K562 (cell line): ENCODE measurements at regions not wholly inside any gene's neighbourhood (a gene's known extent, or its start where the extent isn't known, plus 50 kb on each side); places are given as distances from the start of the nearest gene placed in this dataset.

Experiments
- ATAC-seq: fragments of 200-7000 bp; cut with Tn5 transposase; 3 replicates; pipeline ENCODE4 v1.9.1; 2020; ENCODE audit warnings: moderate library complexity
- BruUV-seq: library from RNA; stranded (reverse); fragments of 400-500 nt; replicated peaks from 2 replicates; lab custom pipeline; 2021; lab: Mats Ljungman, UMichigan
- CTCF ChIA-PET: fragments of 300-600 bp; formaldehyde crosslinking; extraction: SDS; loops from one replicate; lab custom pipeline; 2021; ENCODE audit warnings: low intra/inter-chr PET ratio; lab: Yijun Ruan, JAX
- POLR2A ChIA-PET: fragments of 300-600, 350-650 bp; sonication (Branson Sonifier 250); formaldehyde crosslinking; extraction: SDS; loops from one replicate; lab custom pipeline; 2021; ENCODE audit warnings: antibody characterized with exemption, inconsistent platforms; lab: Yijun Ruan, JAX
- DNase-seq, 4 experiments: peaks; one replicate each; pipeline versions ENCODE4 v3.0.0 to v3.0.0-alpha.2; 2011 to 2018; ENCODE audit warnings: low spot score in 3 of 4, mixed read lengths in 3 of 4; ENCODE audit errors: extremely low read depth in 1 of 4
- FAIRE-seq: peaks from 2 replicates; lab custom pipeline; 2011; peaks lifted over from hg19 to GRCh38; lab: Jason Lieb, UNC
- H2AFZ ChIP-seq: 2 replicates; pipeline ENCODE4 v1.6.0; 2011; ENCODE audit warnings: low read depth, low read length, control low read depth, inconsistent platforms
- H3K27ac ChIP-seq: fragments of 200-600 bp; 3 replicates; pipeline ENCODE4 v1.8.0; 2011; ENCODE audit warnings: low read depth, mild to moderate bottlenecking, control low read depth, inconsistent platforms, low read length, moderate library complexity, mixed read lengths; ENCODE audit errors: extremely low read depth
- H3K27me3 ChIP-seq, 2 experiments: fragments of 300-600 bp in 1 of 2; 2 replicates in 1 of 2; 3 replicates in 1 of 2; pipeline versions ENCODE4 v1.6.0 to v1.8.0; 2011; ENCODE audit warnings: inconsistent platforms in 2 of 2, low read length in 2 of 2, mild to moderate bottlenecking in 1 of 2, mixed read lengths in 1 of 2, moderate library complexity in 1 of 2; ENCODE audit not compliant: control insufficient read depth in 2 of 2, insufficient read depth in 2 of 2
- H3K36me3 ChIP-seq: fragments of 300-600 bp; 3 replicates; pipeline ENCODE4 v1.8.0; 2011; ENCODE audit warnings: mild to moderate bottlenecking, low read length, inconsistent platforms; ENCODE audit not compliant: control insufficient read depth, insufficient read depth
- H3K4me1 ChIP-seq, 2 experiments: fragments of 200-600 bp in 1 of 2; replicated peaks in 1 of 2; 2 replicates in 1 of 2; 3 replicates in 1 of 2; pipeline versions ENCODE4 v1.5.1 to v1.8.0; 2011; ENCODE audit warnings: inconsistent platforms in 2 of 2, low read length in 2 of 2, mild to moderate bottlenecking in 1 of 2, mixed read lengths in 1 of 2, moderate library complexity in 1 of 2; ENCODE audit not compliant: control insufficient read depth in 2 of 2, insufficient read depth in 2 of 2
- H3K4me2 ChIP-seq: 2 replicates; pipeline ENCODE4 v1.6.1; 2011; ENCODE audit warnings: low read length, control low read depth, inconsistent platforms, mixed read lengths; ENCODE audit not compliant: insufficient read depth
- H3K4me3 ChIP-seq: fragments of 200-600 bp; sonication (generic), shearing (Covaris generic); 2 replicates; pipeline ENCODE4 v1.5.1; 2016; ENCODE audit warnings: control low read depth, inconsistent platforms
- H3K79me2 ChIP-seq: fragments of 200-600 bp; 3 replicates; pipeline ENCODE4 v1.8.0; 2011; ENCODE audit warnings: low read length, inconsistent platforms; ENCODE audit not compliant: control insufficient read depth, insufficient read depth
- H3K9ac ChIP-seq, 2 experiments: 2 replicates each; pipeline versions ENCODE4 v1.6.0 to v1.6.1; 2011; ENCODE audit warnings: low read depth in 2 of 2, low read length in 2 of 2, control low read depth in 1 of 2, inconsistent platforms in 1 of 2, mild to moderate bottlenecking in 1 of 2, mixed read lengths in 1 of 2; ENCODE audit not compliant: insufficient read depth in 1 of 2
- H3K9me1 ChIP-seq: one replicate; pipeline ENCODE4 v1.6.0; 2011; ENCODE audit warnings: inconsistent platforms, mild to moderate bottlenecking, low read length, moderate library complexity; ENCODE audit not compliant: control insufficient read depth, insufficient read depth
- H3K9me3 ChIP-seq: replicated peaks from 2 replicates; pipeline ENCODE4 v1.5.1; 2011; ENCODE audit warnings: low read depth, low read length, inconsistent platforms; ENCODE audit not compliant: control insufficient read depth, insufficient read depth
- H4K20me1 ChIP-seq: replicated peaks from 2 replicates; pipeline ENCODE4 v1.6.1; 2011; ENCODE audit warnings: low read length, inconsistent platforms, mixed read lengths; ENCODE audit not compliant: control insufficient read depth, insufficient read depth
- BMI1 ChIP-seq: fragments of 150-350 bp; IDR thresholded peaks from 2 replicates; pipeline ENCODE4 v1.6.1; 2014; ENCODE audit warnings: low read length
- CEBPG ChIP-seq, 3 experiments: fragments of 200-800 bp in 1 of 3; sonication (Bioruptor generic) in 1 of 3; sonication (generic) in 1 of 3; formaldehyde crosslinking in 1 of 3; IDR thresholded peaks in 2 of 3; conservative IDR thresholded peaks in 1 of 3; 2 replicates each; pipeline versions ENCODE4 v1.6.1 to v1.8.0; 2016 to 2022; ENCODE audit warnings: missing compliant biosample characterization in 2 of 3, missing genetic modification characterization in 2 of 3, mild to moderate bottlenecking in 1 of 3, missing genetic modification reagents in 1 of 3
- CREBBP ChIP-seq: IDR thresholded peaks from one replicate; pipeline ENCODE4 v1.6.1; 2012; ENCODE audit warnings: low read depth, mild to moderate bottlenecking, control low read depth, inconsistent platforms, low read length
- EWSR1 ChIP-seq: fragments of 450-650 bp; IDR thresholded peaks from 2 replicates; pipeline ENCODE4 v1.6.1; 2018; ENCODE audit warnings: borderline replicate concordance, mild to moderate bottlenecking, low read depth, moderate library complexity; ENCODE audit not compliant: partially characterized antibody
- KLF13 ChIP-seq: fragments of 450-650 bp; IDR thresholded peaks from 2 replicates; pipeline ENCODE4 v1.6.1; 2016; ENCODE audit warnings: missing genetic modification characterization, low read depth, mild to moderate bottlenecking, missing compliant biosample characterization, moderate library complexity, borderline replicate concordance
- MAFF ChIP-seq: IDR thresholded peaks from 2 replicates; pipeline ENCODE4 v1.6.1; 2012; ENCODE audit warnings: low read length, improper control_type of control experiment
- POLR2A ChIP-seq: fragments of 450-650 bp; conservative IDR thresholded peaks from 2 replicates; pipeline ENCODE4 v1.6.1; 2016
- POLR2AphosphoS5 ChIP-seq: IDR thresholded peaks from 2 replicates; pipeline ENCODE4 v1.6.1; 2011; ENCODE audit warnings: mild to moderate bottlenecking, low read depth, low read length, moderate library complexity; ENCODE audit not compliant: control insufficient read depth, insufficient read depth
- POU5F1 ChIP-seq: fragments of 150-350 bp; IDR thresholded peaks from 2 replicates; pipeline ENCODE4 v1.6.1; 2014; ENCODE audit warnings: borderline replicate concordance, low read length, low read depth, mild to moderate bottlenecking; ENCODE audit not compliant: partially characterized antibody
- PTTG1 ChIP-seq: fragments of 450-650 bp; IDR thresholded peaks from 2 replicates; pipeline ENCODE4 v1.6.1; 2016; ENCODE audit warnings: low read depth, mild to moderate bottlenecking, missing genetic modification characterization, missing compliant biosample characterization
- ZNF124 ChIP-seq: sonication (generic); formaldehyde crosslinking; IDR thresholded peaks from 2 replicates; pipeline ENCODE4 v1.8.1; 2022; ENCODE audit warnings: missing genetic modification reagents
- ZNF274 ChIP-seq: IDR thresholded peaks from 2 replicates; pipeline ENCODE4 v1.6.1; 2011; ENCODE audit warnings: low read depth, mild to moderate bottlenecking, low read length, moderate library complexity, borderline replicate concordance
- ZNF644 ChIP-seq: fragments of 200-800 bp; sonication (Bioruptor generic); IDR thresholded peaks from 2 replicates; pipeline ENCODE4 v1.6.1; 2016; ENCODE audit warnings: low read depth, missing genetic modification characterization, missing compliant biosample characterization
- ZNF668 ChIP-seq: fragments of 250-450 bp; sonication (Bioruptor Pico); IDR thresholded peaks from 2 replicates; pipeline ENCODE4 v1.8.0; 2022; ENCODE audit warnings: mild to moderate bottlenecking, inconsistent platforms
- WGBS: fragments of 100-300 bp; shearing (Covaris generic); methylation state at CpG from one replicate; pipeline ENCODE4 v1.1.6; 2016; ENCODE audit warnings: low coverage, mixed read lengths; ENCODE audit not compliant: insufficient coverage; ENCODE audit errors: missing lambda C conversion rate; 5-methylcytosine and 5-hydroxymethylcytosine counted together
- in situ Hi-C: fragments of 300-500 bp; cut with MboI; formaldehyde crosslinking; loops from 4 replicates; pipeline ENCODE4 v1.15.0; 2018; ENCODE audit warnings: inconsistent platforms, mixed read lengths
- intact Hi-C: fragments of 100-400 bp; cut with micrococcal nuclease; formaldehyde crosslinking; loops from 2 replicates; pipeline ENCODE4 v1.14.2; 2022
- TF ChIP-seq, protein P1 (sequence below), 2 experiments: fragments of 450-650 bp in 1 of 2; sonication (generic) in 1 of 2; formaldehyde crosslinking; conservative IDR thresholded peaks; 2 replicates each; pipeline versions ENCODE4 v1.4.0 to v1.8.1; 2020 to 2022; ENCODE audit warnings: mild to moderate bottlenecking in 1 of 2, missing genetic modification reagents in 1 of 2
- TF ChIP-seq, protein P2 (sequence below): fragments of 200-800 bp; sonication (Bioruptor generic); IDR thresholded peaks from 2 replicates; pipeline ENCODE4 v1.6.1; 2017; ENCODE audit warnings: missing genetic modification characterization, missing compliant biosample characterization

DNA sequence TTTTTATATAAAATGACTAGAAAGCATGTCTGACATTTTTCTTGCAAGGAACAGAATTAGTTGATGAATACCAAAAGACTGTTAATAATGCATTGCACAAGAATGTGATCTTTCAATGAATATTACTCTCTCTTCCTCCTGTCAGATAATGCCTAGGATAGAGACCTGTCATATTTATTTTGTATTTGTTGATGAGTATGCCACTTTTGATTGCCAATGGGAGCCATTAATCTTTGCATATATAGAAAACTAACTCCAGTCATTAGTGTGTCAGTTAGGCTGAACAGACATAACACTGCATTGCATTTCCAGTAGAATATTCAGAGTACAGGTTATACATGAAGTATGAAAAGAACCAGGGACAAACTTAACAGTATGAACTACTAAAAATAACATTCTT is 1125.3 kb downstream of the LRFN5 start:
- no peak overlapping the region for H2AFZ ChIP-seq
- intact Hi-C loops (no loop called here), in situ Hi-C loops (no loop called here)
- no peaks in the 10 kb centered on the region for H3K9me1 ChIP-seq
- no peaks in the 10 kb centered on the region for H3K9me3 ChIP-seq
- no peaks in the 10 kb centered on the region for H4K20me1 ChIP-seq
- CTCF ChIA-PET, result no interaction called here
- no peak overlapping the region for H3K27ac ChIP-seq
- no peak overlapping the region for H3K9ac ChIP-seq
- no peaks in the 10 kb centered on the region for H3K79me2 ChIP-seq
- no peaks in the 10 kb centered on the region for H3K27me3 ChIP-seq
- BruUV-seq, result no TSS peak
- no peak for DNase-seq
- TF ChIP-seq BMI1, result no peak
- no peak for TF ChIP-seq KLF13 (tag)
- TF ChIP-seq POU5F1, result no peak
- TF ChIP-seq PTTG1 (tag), result no peak
- TF ChIP-seq ZNF274, result no peak
- no peaks in the 10 kb centered on the region for H3K4me1 ChIP-seq
- H3K36me3 ChIP-seq, result no peaks in the 10 kb centered on the region
- no peak overlapping the region for H3K4me2 ChIP-seq
- FAIRE-seq, result no peak
- H3K4me3 ChIP-seq, result no peak overlapping the region
- POLR2A ChIA-PET, result no interaction called here
- ATAC-seq, result no peak

DNA sequence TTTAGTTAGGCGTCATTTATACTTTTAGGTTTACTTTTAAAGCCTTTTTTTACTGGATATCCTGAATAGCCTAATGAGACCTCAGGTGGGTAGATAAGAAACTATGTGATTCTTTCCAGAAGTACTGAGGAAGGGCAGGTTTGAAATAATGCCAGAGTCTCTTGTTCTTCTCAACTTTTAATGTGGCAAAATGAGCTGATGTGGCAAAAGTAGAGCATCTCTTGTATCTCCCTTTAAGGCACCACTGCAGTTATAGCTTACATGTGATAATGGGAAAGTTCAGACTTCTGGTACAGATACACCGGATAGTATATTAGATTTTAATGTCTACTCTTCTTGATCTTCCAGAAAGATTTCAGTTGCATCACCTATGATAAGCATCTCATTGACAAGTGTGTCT is 1124.8 kb downstream of the LRFN5 start:
- Histone ChIP-seq H3K36me3 (no peaks in the 10 kb centered on the region), H4K20me1 (no peaks in the 10 kb centered on the region), H3K9me1 (no peaks in the 10 kb centered on the region), H3K9me3 (no peaks in the 10 kb centered on the region), H3K4me3 (no peak overlapping the region), H2AFZ (no peak overlapping the region), H3K9ac (no peak overlapping the region), H3K27ac (no peak overlapping the region), H3K79me2 (no peaks in the 10 kb centered on the region), H3K4me2 (no peak overlapping the region), H3K4me1 (no peaks in the 10 kb centered on the region), H3K27me3 (no peaks in the 10 kb centered on the region)
- no peak for DNase-seq
- FAIRE-seq, result no peak
- CTCF ChIA-PET, result no interaction called here
- POLR2A ChIA-PET, result no interaction called here
- intact Hi-C loops, result no loop called here
- in situ Hi-C loops, result no loop called here
- ATAC-seq, result no peak
- BruUV-seq, result no TSS peak
- 0% methylated on average over 2 of the region's 2 CpGs for WGBS
- TF ChIP-seq, protein P1, sequence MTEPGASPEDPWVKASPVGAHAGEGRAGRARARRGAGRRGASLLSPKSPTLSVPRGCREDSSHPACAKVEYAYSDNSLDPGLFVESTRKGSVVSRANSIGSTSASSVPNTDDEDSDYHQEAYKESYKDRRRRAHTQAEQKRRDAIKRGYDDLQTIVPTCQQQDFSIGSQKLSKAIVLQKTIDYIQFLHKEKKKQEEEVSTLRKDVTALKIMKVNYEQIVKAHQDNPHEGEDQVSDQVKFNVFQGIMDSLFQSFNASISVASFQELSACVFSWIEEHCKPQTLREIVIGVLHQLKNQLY (CRISPR knock-in tag; conservative IDR thresholded peaks at IDR 0.05), result no peak
- TF ChIP-seq ZNF644 (tag) (no peak), MAFF (no peak), CEBPG (CRISPR knock-in tag; IDR thresholded peaks at IDR 0.05) (no peak), CEBPG (tag; conservative IDR thresholded peaks at IDR 0.05 in 1 of 2, IDR thresholded peaks at IDR 0.05 in 1 of 2) (no peak), POLR2AphosphoS5 (no peak), EWSR1 (no peak), ZNF668 (CRISPR knock-in tag) (no peak), POLR2A (no peak), CREBBP (no peak), ZNF124 (CRISPR knock-in tag) (no peak)
- TF ChIP-seq, protein P2, sequence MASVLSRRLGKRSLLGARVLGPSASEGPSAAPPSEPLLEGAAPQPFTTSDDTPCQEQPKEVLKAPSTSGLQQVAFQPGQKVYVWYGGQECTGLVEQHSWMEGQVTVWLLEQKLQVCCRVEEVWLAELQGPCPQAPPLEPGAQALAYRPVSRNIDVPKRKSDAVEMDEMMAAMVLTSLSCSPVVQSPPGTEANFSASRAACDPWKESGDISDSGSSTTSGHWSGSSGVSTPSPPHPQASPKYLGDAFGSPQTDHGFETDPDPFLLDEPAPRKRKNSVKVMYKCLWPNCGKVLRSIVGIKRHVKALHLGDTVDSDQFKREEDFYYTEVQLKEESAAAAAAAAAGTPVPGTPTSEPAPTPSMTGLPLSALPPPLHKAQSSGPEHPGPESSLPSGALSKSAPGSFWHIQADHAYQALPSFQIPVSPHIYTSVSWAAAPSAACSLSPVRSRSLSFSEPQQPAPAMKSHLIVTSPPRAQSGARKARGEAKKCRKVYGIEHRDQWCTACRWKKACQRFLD (CRISPR knock-in tag), result no peak
